Smooth muscle cell (in vitro differentiated cells): ENCODE measurements at regions not wholly inside any gene's neighbourhood (a gene's known extent, or its start where the extent isn't known, plus 50 kb on each side); places are given as distances from the start of the nearest gene placed in this dataset.

Experiments used
- DNase-seq: peaks from one replicate; lab custom pipeline; 2025; ENCODE audit not compliant: unreplicated experiment; lab: John Stamatoyannopoulos, UW
- H2AFZ ChIP-seq: fragments of 200-600 bp; sonication (generic); 2 replicates; pipeline ENCODE4 v1.6.0; 2016; ENCODE audit warnings: antibody characterized with exemption, low read depth, mild to moderate bottlenecking
- H3F3A ChIP-seq: fragments of 200-600 bp; sonication (generic); 2 replicates; pipeline ENCODE4 v1.6.0; 2017; ENCODE audit warnings: antibody characterized with exemption, low read depth
- H3K27ac ChIP-seq: fragments of 200-600 bp; sonication (generic); 2 replicates; pipeline ENCODE4 v1.5.1; 2016; ENCODE audit warnings: low read depth, mild to moderate bottlenecking
- H3K27me3 ChIP-seq: fragments of 200-600 bp; sonication (generic); 2 replicates; pipeline ENCODE4 v1.6.1; 2016; ENCODE audit warnings: low read depth, mild to moderate bottlenecking
- H3K36me3 ChIP-seq: fragments of 200-600 bp; sonication (generic); 2 replicates; pipeline ENCODE4 v1.5.1; 2016; ENCODE audit warnings: low read depth
- H3K4me1 ChIP-seq: fragments of 200-600 bp; sonication (generic); 2 replicates; pipeline ENCODE4 v1.5.1; 2016; ENCODE audit warnings: low read depth
- H3K4me2 ChIP-seq: fragments of 200-600 bp; sonication (generic); 2 replicates; pipeline ENCODE4 v1.6.0; 2016; ENCODE audit warnings: mild to moderate bottlenecking
- H3K4me3 ChIP-seq: fragments of 200-600 bp; sonication (generic); 2 replicates; pipeline ENCODE4 v1.5.1; 2016; ENCODE audit warnings: mild to moderate bottlenecking
- H3K79me2 ChIP-seq: fragments of 200-600 bp; sonication (generic); 2 replicates; pipeline ENCODE4 v1.6.0; 2016; ENCODE audit warnings: low read depth, mild to moderate bottlenecking
- H3K9ac ChIP-seq: fragments of 200-600 bp; sonication (generic); 2 replicates; pipeline ENCODE4 v1.6.0; 2016; ENCODE audit warnings: low read depth
- H3K9me3 ChIP-seq: fragments of 200-600 bp; sonication (generic); replicated peaks from 2 replicates; pipeline ENCODE4 v1.5.1; 2016; ENCODE audit warnings: low read depth
- H4K20me1 ChIP-seq: fragments of 200-600 bp; sonication (generic); 2 replicates; pipeline ENCODE4 v1.6.0; 2016; ENCODE audit warnings: low read depth
- CTCF ChIP-seq: fragments of 200-600 bp; sonication (generic); IDR thresholded peaks from 2 replicates; pipeline ENCODE4 v1.5.1; 2017; ENCODE audit warnings: borderline replicate concordance, mild to moderate bottlenecking, antibody characterized with exemption; ENCODE audit not compliant: insufficient read depth, poor library complexity, severe bottlenecking
- WGBS: methylation state at CpG from one replicate; pipeline ENCODE4 v1.1.7; 2016; ENCODE audit warnings: low lambda C conversion rate; 5-methylcytosine and 5-hydroxymethylcytosine counted together

GRCh38 chr1:157247005-157247763 lies 109.0 kb upstream of the ETV3 start:
- Histone ChIP-seq H4K20me1 (no peaks in the 10 kb centered on the region), H3K4me3 (no peak overlapping the region), H2AFZ (no peak overlapping the region), H3K9me3 (no peaks in the 10 kb centered on the region), H3K9ac (no peak overlapping the region), H3K4me1 (no peaks in the 10 kb centered on the region), H3K4me2 (no peak overlapping the region), H3K27ac (no peak overlapping the region), H3K36me3 (no peaks in the 10 kb centered on the region), H3K79me2 (no peaks in the 10 kb centered on the region), H3F3A (no peaks in the 10 kb centered on the region), H3K27me3 (no peaks in the 10 kb centered on the region)
- WGBS, result 76% methylated on average over 2 of the region's 2 CpGs
- no peak for TF ChIP-seq CTCF
- no peak for DNase-seq

DNA sequence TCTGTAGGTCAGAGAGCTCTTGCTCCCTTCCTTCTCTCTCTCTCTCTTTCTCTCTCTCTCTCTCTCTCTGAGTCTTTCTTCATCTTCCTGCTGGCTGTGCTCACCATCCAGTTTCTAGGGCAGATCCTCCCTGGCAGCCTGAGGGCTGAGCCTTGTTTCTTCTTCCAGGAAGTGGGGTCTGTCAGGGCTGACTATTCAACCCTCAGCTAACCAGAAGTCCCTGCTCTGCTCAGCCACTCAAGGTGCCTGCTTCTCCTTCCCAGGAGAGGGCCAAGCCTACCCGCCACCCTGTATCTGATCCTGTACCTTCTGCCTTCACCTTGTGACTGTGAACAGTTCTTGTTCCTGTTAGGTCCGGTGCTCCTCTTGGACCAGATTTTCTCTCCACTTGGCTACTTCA lies 107.6 kb upstream of the ETV3 start:
- no peaks in the 10 kb centered on the region for H4K20me1 ChIP-seq
- H3K27ac ChIP-seq, result no peak overlapping the region
- H2AFZ ChIP-seq, result no peak overlapping the region
- H3K4me3 ChIP-seq, result no peak overlapping the region
- no peaks in the 10 kb centered on the region for H3K79me2 ChIP-seq
- no peak overlapping the region for H3K9ac ChIP-seq
- WGBS, result 93% methylated on average over 2 of the region's 2 CpGs
- no peak overlapping the region for H3K4me2 ChIP-seq
- no peaks in the 10 kb centered on the region for H3F3A ChIP-seq
- DNase-seq, result no peak
- no peaks in the 10 kb centered on the region for H3K4me1 ChIP-seq
- no peaks in the 10 kb centered on the region for H3K27me3 ChIP-seq
- no peaks in the 10 kb centered on the region for H3K36me3 ChIP-seq
- H3K9me3 ChIP-seq, result no peaks in the 10 kb centered on the region
- TF ChIP-seq CTCF, result no peak

- TF ChIP-seq CTCF, result no peak
- H3K4me3 ChIP-seq, result no peak overlapping the region
These were observed 103.0 kb upstream of the ETV3 start for GRCh38 chr1:157241185-157241538.

More at GRCh38 chr1:157241185-157241538, 103.0 kb upstream of the ETV3 start:
- H3K4me1 ChIP-seq, result no peaks in the 10 kb centered on the region
- H2AFZ ChIP-seq, result no peak overlapping the region
- 89% methylated on average over 2 of the region's 2 CpGs for WGBS
- no peaks in the 10 kb centered on the region for H3K36me3 ChIP-seq
- no peaks in the 10 kb centered on the region for H3K9me3 ChIP-seq
- no peak overlapping the region for H3K27ac ChIP-seq
- H3K27me3 ChIP-seq, result no peaks in the 10 kb centered on the region
- no peaks in the 10 kb centered on the region for H3K79me2 ChIP-seq
- no peak overlapping the region for H3K4me2 ChIP-seq
- DNase-seq, result no peak
- no peak overlapping the region for H3K9ac ChIP-seq
- H3F3A ChIP-seq, result peaks cover 2% of the 10 kb centered on the region
- no peaks in the 10 kb centered on the region for H4K20me1 ChIP-seq
